Omental fat pad (tissue), 3 donors: ENCODE measurements at regions not wholly inside any gene's neighbourhood (a gene's known extent, or its start where the extent isn't known, plus 50 kb on each side); places are given as distances from the start of the nearest gene placed in this dataset.
A peak's percentile ranks its signal among the peaks of the same experiment; 100 is the strongest.

Experiments used
- ATAC-seq: fragments of 150-250 bp; one replicate; pipeline ENCODE4 v1.9.1; 2016; ENCODE audit warnings: mild to moderate bottlenecking, moderate library complexity; ENCODE audit not compliant: low FRiP score
- DNase-seq: peaks from one replicate; pipeline ENCODE4 v3.0.0-alpha.2; 2019; ENCODE audit warnings: low spot score
- CTCF ChIP-seq, 3 donors: fragments of 450-650 bp; IDR thresholded peaks; one replicate each; pipeline ENCODE4 v1.5.1; 2016 to 2017; ENCODE audit warnings: antibody characterized with exemption in 3 of 3, mild to moderate bottlenecking in 3 of 3, moderate library complexity in 2 of 3

- DNase-seq, result no peak
- no peak for TF ChIP-seq CTCF (IDR thresholded peaks at IDR 0.05)
These were observed 161.6 kb upstream of the BDNF start for GRCh38 chr11:27861706-27862430.

GRCh38 chr11:27860811-27861210 is 160.6 kb upstream of the BDNF start:
- no peak for TF ChIP-seq CTCF (IDR thresholded peaks at IDR 0.05)
- DNase-seq, result no peak
- no peak for ATAC-seq

More at GRCh38 chr11:27861706-27862430, 161.6 kb upstream of the BDNF start:
- ATAC-seq, result peak; percentile 82

- peak; percentile 71 for ATAC-seq
- no peak for TF ChIP-seq CTCF (IDR thresholded peaks at IDR 0.05)
- DNase-seq, result no peak
These were observed 158.6 kb upstream of the BDNF start for GRCh38 chr11:27858866-27859265.

- TF ChIP-seq CTCF (IDR thresholded peaks at IDR 0.05), result no peak
- no peak for ATAC-seq
- DNase-seq, result no peak
These were observed 157.3 kb upstream of the BDNF start for GRCh38 chr11:27857588-27857987.

GRCh38 chr11:27857014-27857413 is 156.8 kb upstream of the BDNF start:
- ATAC-seq (no peak), DNase-seq (no peak)
- TF ChIP-seq CTCF (IDR thresholded peaks at IDR 0.05), result no peak

GRCh38 chr11:27848423-27848822 is 148.2 kb upstream of the BDNF start:
- DNase-seq (no peak), ATAC-seq (no peak)
- no peak for TF ChIP-seq CTCF (IDR thresholded peaks at IDR 0.05)

- DNase-seq (no peak), ATAC-seq (no peak)
- no peak for TF ChIP-seq CTCF (IDR thresholded peaks at IDR 0.05)
These were observed 147.2 kb upstream of the BDNF start for GRCh38 chr11:27847496-27847895.
